Posterior cingulate gyrus (tissue), 11 donors: ENCODE measurements at regions not wholly inside any gene's neighbourhood (a gene's known extent, or its start where the extent isn't known, plus 50 kb on each side); places are given as distances from the start of the nearest gene placed in this dataset.

ENCODE experiments used
- DNase-seq, 10 donors: peaks; one replicate each; pipeline versions ENCODE4 v3.0.0 to v3.0.0-alpha.2; 2020 to 2021; ENCODE audit warnings: mixed read lengths in 3 of 10
- intact Hi-C: fragments of 100-400 bp; cut with DNase I; formaldehyde crosslinking; loops from one replicate; pipeline ENCODE4 v1.15.1; 2023

GRCh38 chr3:72698154-72698917, 149.9 kb downstream of the SHQ1 start:
- no peak for DNase-seq
- intact Hi-C loops, result no loop called here

GRCh38 chr3:72697717-72698116, 150.5 kb downstream of the SHQ1 start:
- intact Hi-C loops, result no loop called here
- no peak for DNase-seq

DNA sequence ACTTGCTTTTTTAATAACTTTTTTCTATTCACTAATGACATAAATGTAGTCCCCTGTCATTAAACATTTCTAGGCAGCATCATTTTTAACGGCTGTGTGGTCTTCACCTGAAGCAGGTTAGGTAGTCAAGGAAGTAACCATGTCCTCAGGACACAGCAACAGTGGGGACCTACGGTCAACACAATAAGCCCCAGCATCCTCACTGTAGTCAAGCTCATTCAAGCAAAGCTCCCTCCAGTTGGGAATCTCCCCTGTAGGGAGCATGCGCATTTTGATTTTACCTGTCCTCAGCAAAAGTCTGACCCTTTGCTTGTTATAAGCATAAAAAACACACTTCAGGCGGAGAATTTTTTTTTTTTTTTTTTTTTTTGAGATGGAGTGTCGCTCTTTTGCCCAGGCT, 151.4 kb downstream of the SHQ1 start:
- no peak for DNase-seq
- intact Hi-C loops, result no loop called here

- DNase-seq, result no peak
- intact Hi-C loops, result no loop called here
These were observed 153.8 kb downstream of the SHQ1 start for GRCh38 chr3:72694398-72694797.

DNA sequence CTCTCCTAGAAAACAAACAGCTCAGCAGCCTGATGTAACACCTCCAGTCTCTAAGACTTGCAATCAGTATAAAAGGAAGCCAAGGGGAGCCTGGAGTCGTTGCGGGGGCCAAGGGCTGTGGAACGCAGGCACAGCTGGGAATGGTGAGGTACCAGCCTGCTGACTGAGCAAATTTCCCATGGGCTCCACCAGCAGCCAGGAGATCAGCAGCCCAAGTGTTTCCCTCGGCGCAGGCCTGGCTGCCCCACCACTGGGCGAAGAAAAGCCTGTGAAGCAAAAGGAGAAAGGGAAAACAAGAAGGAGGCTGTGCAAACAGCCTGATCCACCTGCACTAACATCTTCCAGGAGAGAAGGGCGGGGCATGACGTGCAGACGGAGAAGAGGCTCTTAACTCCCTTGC, 155.3 kb downstream of the SHQ1 start:
- DNase-seq, result no peak
- intact Hi-C loops, result no loop called here

DNA sequence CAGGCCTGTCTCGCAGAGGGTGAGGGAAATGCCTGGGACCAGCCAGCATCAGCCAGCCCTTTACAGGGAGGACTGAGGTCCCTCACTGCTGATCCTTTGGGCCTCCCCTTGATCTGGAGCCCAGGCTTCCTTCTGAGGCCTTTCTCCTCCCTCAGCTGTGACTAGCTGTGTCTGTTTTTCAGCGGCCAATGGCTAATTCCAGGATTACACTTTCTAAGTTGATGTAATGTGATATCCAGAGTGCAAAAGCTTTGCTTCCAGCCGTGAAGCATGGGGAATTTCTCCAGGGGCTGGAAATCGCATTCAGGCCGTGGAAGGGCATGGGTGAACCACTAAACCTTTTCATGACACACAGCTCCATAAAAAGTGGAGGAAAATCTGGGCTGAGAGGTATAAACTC, 157.6 kb downstream of the SHQ1 start:
- intact Hi-C loops, result no loop called here
- no peak for DNase-seq

DNA sequence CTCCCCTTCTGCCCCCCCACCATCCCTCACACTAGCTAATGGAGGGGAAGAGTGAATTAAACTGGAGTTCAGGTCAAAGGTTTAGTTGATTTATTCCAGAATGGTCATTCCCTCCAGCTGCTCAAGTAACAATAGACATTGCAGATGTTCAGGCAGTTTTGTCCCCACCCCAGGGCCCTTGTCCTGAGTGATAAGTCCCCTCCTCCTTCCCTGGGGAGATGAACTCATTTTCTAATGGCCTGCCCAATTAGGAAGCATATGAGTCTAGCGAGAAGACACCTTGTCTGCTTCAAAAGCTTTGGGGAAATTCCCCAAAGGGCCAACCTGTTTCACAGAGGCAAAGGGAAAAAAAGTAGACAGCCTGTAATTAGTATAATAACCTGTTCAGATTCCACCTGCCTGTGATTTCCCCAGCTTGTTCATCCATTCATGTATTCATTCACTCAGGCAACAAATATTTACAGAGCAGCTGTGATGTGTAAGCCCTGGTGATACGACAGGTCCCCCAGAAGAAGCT, 165.3 kb downstream of the SHQ1 start:
- no peak for DNase-seq
- intact Hi-C loops, result no loop called here

DNA sequence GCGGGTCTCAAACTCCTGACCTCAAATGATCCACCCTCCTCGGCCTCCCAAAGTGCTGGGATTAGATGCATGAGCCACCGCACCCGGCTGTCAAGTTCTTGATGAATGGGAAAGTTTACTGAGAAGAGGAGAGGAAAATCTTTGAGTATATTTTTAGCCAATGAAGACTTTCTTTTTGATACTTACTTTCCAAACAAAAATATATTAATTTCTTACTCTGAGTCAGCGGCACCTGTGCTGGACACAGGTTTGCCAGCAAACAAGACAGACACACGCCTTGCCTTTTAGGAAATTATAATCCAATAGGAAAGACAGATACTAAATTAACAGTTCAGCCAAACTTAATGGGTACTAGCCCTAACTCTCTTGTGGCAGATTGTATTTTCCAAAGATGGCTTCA, 166.6 kb downstream of the SHQ1 start:
- DNase-seq, result no peak
- intact Hi-C loops, result no loop called here

DNA sequence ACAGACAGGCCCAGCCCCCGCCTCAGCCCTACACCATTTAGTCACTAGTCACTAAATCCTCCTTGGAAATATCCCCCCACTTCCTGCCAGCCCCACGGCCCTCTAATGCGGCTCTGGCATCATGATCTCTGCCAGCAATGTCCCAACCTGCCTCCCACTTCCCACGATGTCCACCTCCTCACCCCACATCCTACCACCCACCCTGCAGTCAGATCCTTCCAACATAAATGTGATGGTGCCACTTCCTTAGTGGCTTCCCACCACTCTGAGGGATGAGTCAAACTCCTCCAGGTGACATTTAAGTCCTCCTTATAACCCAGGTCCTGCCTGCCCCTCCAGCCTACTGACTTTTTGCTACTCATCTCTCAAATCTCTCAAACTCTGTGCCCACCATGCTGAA, 167.5 kb downstream of the SHQ1 start:
- no peak for DNase-seq
- intact Hi-C loops, result no loop called here

DNA sequence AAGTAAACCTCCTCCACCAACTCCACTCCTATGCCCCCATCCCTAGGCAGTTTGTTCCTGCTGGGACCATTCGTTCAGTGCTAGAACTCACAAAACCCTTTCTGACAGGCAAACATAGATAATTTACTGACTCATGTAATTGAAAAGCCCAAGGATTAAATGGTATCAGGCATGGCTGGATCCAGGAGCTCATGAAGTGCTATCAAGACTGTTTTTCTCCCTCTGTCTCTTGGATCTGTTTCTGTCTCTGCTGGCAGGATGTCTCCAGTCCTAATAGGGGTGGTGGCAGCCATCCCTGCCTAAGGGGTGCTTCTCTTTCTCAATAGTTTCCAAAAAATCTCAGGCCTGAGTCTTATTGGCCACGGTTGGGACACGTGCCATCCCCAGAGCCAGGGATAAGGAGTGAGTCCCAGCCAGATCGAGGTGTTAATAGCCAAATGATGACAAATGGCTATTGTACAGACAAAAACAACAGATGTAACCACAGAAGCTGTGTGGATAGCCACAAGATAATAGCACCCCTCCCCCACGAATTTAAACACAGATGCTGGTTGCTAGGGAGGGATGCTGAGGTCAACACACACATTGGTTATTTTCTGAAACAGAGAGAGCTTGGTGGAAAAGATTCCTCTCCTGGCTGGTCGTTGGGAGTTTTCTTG, 168.6 kb downstream of the SHQ1 start:
- intact Hi-C loops, result no loop called here
- peak in 3 of 10 donors; percentile 11 to 32 (median 26) for DNase-seq

- intact Hi-C loops, result no loop called here
- DNase-seq, result no peak
These were observed 169.4 kb downstream of the SHQ1 start for GRCh38 chr3:72678867-72679266.

DNA sequence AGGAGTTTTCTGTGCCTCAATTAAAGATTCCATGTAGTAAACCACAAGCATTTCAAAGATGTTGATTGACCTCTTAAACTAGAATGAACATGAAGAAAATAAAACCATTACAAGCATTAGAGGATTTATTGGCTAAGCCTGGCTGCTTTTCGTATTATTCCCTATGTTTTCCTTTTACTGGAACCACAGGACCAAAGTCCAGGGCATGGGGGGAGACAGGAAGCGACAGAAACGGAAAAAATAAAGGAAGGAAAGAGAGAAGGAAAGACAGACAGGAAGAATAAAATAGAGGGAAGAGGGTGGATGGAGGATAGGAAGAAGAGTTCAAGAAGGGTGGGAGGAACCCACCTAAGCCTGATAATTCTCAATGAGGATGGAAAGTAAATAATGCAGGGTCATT, 169.9 kb downstream of the SHQ1 start:
- intact Hi-C loops, result no loop called here
- no peak for DNase-seq

DNA sequence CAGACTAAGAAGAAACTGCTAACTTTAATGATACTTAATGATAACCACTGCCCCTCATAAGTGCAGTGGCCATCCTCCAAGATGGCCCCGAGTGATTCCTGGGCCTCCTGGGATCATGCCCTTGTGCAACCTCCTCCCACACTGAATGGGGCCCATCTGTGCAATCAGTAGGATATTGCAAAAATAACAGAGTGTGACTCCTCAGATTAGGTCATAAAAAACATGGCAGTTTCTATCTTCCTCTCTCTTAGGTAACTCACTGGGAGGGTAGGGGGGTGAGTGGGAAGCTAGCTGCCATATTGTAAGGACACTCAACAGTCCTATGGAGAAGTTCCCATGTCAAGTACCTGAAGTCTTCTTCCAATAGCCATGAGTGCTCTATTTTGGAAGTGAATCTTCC, 173.0 kb downstream of the SHQ1 start:
- intact Hi-C loops, result no loop called here
- no peak for DNase-seq

- no peak for DNase-seq
- intact Hi-C loops, result loop anchor here (5.0 kb wide), 1 partner anchor 139 kb away; no protein-coding TSS in a partner anchor
These were observed 175.1 kb downstream of the SHQ1 start for GRCh38 chr3:72673011-72673771.

- intact Hi-C loops, result no loop called here
- no peak for DNase-seq
These were observed 179.0 kb downstream of the SHQ1 start for GRCh38 chr3:72669224-72669623.

GRCh38 chr3:72666447-72666755, 181.8 kb downstream of the SHQ1 start:
- intact Hi-C loops, result no loop called here

DNA sequence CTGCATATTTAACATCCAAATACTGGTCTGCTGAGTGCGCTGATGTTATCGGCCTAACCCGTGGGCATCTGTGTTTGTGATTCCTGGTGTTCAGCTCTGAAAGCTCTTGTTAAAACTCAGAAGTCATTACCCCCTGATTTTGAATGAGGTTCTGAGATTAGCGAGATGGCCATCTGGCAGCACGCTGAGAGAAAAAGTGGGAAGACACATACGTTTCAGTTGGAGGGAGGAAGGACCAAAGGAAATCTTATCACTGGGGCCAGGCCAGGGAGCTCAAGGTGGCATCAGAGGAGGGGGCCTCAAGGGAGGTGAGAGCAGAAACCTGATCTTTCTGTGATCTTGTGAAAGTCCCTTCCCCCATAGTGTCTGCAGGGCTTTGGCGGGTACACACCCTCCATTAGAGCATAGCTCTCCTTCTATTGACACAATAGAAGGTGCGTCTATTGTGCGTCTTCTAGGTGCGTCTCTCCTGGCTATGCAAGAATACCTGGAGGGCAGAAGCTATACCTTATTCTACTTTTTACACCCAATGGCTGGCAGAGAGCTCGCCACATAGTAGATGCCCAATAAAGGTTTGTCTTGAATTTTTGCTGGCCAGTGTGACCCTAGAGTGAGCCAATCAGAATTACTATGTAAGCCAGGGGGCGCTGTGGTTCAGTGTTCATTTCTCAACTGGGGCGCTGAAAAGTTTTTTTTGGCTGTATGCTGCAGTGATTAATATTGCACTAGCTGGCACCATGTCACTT, 182.4 kb downstream of the SHQ1 start:
- intact Hi-C loops, result no loop called here
- no peak for DNase-seq

More at GRCh38 chr3:72666447-72666755, 181.8 kb downstream of the SHQ1 start:
- no peak for DNase-seq

DNA sequence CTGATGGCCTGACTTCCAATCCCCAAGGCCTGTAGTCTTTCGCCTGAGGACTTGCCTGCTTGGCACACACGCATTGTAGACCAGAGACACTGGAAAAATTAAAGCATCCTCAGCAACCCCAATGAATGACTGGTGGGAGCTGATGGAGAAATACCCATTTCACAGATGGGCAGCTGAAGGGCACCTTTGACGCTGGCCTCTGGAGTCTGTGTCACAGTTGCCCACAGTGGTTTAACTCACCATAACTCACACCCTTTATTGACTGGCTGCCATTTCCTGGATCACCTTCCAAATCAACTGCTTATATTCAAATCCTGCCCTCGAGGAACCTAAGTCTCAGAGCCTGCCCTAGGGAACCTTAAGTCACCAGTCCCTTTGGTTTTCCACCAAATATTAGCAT, 183.1 kb downstream of the SHQ1 start:
- DNase-seq, result no peak
- intact Hi-C loops, result no loop called here

DNA sequence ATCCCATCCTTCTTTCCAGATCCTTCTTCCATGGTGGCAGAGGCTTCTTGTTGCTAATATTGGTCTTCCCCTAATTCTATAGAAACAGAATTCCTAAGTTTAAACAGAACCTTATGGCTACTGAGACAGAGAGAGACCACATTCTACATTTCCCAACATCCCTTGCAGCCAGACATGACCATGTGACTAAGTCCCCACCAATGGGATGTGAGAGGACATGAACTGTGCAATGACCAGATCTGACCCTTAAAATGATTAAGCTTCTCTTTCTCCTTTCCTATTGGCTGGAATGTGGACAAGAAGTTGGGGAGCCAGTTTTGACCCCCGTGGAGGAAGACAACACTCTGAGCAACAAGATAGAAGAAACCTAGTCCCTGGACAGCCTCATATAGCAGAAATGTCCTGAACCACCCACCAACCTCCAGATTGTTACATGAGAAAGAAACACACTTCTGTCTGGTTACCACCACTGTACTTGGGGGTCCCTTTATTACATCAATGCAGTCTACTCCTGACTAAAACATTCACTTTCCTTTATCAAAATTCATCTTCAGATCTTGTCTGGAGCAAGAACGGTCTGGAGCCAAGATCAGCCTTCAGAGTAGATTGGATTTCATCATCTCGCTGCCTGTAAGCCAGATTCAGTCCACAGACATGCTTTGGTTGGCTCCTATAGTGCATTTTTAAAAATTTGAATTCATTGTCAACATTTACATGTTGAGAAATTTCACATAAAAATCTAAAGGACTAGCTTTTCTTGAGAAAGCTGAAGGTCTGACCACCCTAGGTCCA, 183.9 kb downstream of the SHQ1 start:
- intact Hi-C loops, result no loop called here
- no peak for DNase-seq

DNA sequence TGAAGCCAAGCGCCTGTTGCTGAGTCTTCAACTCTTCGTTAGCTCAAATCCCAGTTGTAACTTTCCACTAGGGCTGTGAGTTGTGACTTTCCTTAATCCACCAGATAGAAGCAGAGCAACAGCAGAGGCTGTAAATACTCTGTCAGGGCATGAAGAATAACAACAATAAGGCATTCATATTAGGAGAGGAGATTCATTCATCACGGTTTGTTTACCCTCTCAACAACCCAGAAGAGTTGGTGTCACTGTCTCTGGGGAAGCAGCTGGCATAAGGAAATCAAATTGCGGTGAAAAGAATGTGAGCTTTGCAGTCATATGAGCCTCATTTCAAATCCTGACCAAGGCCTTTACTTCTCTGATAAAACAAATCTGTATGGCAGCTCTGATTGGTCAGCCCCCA, 184.8 kb downstream of the SHQ1 start:
- DNase-seq, result peak in 1 of 10 donors; percentile 27

More for the DNA sequence above, 184.8 kb downstream of the SHQ1 start:
- intact Hi-C loops, result no loop called here
